ENCODE measurements at regions not wholly inside any gene's neighbourhood (a gene's known extent, or its start where the extent isn't known, plus 50 kb on each side); places are given as distances from the start of the nearest gene placed in this dataset.

GRCh38 chr2:234566622-234567021 is 69.7 kb upstream of the ARL4C start:
- no peak for TF ChIP-seq CTCF (IDR thresholded peaks at IDR 0.05)

DNA sequence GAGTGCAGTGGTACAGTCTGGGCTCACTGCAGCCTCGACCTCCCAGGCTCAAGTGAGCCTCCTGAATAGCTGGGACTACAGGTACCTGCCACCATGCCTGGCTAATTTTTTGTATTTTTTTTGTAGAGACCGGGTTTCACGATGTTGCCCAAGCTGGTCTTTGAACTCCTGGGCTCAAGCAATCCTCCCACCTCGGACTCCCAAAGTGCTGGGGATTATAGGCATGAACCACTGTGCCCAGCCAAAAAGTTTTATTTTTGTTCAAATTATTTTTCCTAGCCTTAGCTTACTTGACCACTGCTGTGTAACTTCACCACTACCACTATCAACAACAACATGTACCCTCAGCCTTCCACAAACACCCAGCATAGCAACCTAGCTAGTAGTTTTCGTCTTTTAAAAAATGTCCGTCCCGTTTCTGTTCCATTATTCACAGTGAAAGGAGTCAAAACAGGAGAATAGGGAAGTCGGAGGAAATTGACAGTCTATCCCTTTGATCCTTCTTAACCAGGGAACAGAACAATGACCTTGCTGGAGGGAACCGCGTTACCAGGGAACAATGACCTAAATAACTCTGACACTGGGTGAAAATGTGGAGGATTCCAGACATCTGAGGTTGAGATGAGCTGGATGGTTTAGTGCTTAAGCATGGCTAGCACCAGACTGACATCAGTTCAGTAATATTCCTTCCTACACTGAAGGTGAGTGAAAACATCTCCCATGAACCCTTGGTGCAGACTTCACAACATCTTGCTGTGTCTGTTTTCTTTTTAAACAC is 69.2 kb upstream of the ARL4C start:
- no peak for TF ChIP-seq CTCF (IDR thresholded peaks at IDR 0.05)

DNA sequence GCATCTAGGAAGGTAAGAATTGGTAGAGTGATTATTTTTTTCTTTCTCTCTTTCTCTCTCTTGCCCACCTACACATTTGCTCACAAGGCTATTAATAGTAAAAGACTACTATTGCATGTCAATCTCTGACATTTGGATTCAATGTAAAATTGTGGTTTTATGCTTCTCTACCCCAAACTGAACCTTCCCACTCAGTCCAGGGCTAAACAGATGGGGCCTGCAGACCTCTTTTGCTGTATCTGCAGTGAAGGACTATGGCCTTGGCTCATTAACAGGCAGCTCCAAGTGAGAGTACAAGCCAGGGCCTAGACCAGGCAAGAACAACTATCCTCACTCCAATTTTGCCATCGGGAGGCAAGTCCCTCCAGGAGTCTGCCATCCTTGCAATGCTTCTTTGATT is 68.3 kb upstream of the ARL4C start:
- TF ChIP-seq CTCF (IDR thresholded peaks at IDR 0.05), result no peak

DNA sequence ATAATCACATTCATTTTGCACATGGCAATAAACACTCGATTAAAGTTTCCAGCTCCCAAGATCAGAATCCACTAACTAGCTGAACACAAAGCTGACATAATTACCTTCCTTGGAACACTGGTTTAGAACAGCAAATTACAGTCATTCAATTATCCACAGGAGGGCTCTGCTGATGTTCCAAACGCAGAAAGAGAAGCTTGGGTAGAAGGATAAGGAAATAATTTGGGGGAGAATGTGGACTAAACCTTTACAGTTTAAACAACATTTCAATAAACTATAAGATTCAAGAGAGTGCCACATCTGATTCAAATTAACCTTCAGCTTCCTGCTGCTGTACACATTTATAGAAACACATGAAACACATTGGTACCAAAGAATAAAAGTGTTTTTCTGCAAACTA is 67.8 kb upstream of the ARL4C start:
- TF ChIP-seq CTCF (IDR thresholded peaks at IDR 0.05), result peak; percentile 48

- TF ChIP-seq CTCF (IDR thresholded peaks at IDR 0.05), result no peak
Measured at GRCh38 chr2:234559609-234560008, 62.7 kb upstream of the ARL4C start.

- no peak for TF ChIP-seq CTCF (IDR thresholded peaks at IDR 0.05)
Measured at GRCh38 chr2:234558642-234559041, 61.8 kb upstream of the ARL4C start.

GRCh38 chr2:234556848-234557573 is 60.1 kb upstream of the ARL4C start:
- no peak for TF ChIP-seq CTCF (IDR thresholded peaks at IDR 0.05)
